ENCODE measurements at regions not wholly inside any gene's neighbourhood (a gene's known extent, or its start where the extent isn't known, plus 50 kb on each side); places are given as distances from the start of the nearest gene placed in this dataset.
A peak's percentile ranks its signal among the peaks of the same experiment; 100 is the strongest.

DNA sequence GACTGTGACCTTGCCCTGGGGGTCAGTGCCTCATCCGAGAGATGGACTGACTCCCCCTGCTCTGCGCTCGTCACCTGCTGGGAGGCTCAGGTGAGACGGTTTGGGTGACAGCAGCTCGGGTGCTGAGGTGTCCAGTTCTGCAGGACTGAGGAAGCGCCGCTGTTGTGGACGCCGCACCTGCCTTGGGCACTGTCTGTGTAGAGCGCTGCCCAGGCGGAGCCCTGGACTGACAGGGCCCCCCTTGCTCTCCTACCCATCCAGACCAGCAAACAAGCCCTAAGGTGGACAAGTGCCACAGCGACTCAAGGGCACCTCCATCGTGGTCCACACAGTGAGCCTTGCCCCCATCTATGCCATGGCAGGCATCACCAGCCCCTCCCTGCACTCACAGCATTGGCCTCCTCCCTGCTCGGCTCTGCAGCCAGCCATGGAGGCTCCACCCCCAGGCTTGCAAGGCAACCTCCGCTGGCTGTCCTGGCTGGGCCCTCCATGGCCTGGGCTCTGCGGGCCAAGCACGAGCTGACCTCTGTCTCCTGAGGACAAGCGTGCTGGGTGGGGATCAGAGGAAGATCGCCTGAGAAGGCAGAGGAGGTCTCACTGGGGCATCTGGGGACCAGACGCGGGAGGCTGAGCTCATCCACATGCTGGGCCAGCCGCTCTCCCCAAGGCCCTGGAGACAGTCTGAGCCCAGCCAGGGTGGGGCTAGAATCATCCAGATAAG is 87.1 kb upstream of the COL5A1 start:
- Mint-ChIP-seq H3K27me3 (peaks cover 9% of the 10 kb centered on the region), H3K9me3 (no peaks in the 10 kb centered on the region), H3K36me3 (peaks cover 2% of the 10 kb centered on the region), H3K27ac (no peak overlapping the region), H3K4me3 (no peak overlapping the region), H3K4me1 (peaks cover 0 to 5% (median 0%) of the 10 kb centered on the region in 3 donors)

GRCh38 chr9:134555094-134555650 is 86.4 kb upstream of the COL5A1 start:
- Mint-ChIP-seq H3K4me1 (peaks cover 0 to 5% (median 0%) of the 10 kb centered on the region in 3 donors), H3K36me3 (peaks cover 2% of the 10 kb centered on the region), H3K27me3 (peaks cover 9% of the 10 kb centered on the region), H3K9me3 (no peaks in the 10 kb centered on the region), H3K27ac (no peak overlapping the region), H3K4me3 (no peak overlapping the region)

GRCh38 chr9:134556531-134557068 is 85.0 kb upstream of the COL5A1 start:
- no peak overlapping the region for H3K4me3 Mint-ChIP-seq
- peaks cover 0 to 5% (median 0%) of the 10 kb centered on the region in 3 donors for H3K4me1 Mint-ChIP-seq
- no peaks in the 10 kb centered on the region for H3K9me3 Mint-ChIP-seq
- H3K27ac Mint-ChIP-seq, result no peak overlapping the region
- H3K27me3 Mint-ChIP-seq, result peaks cover 3% of the 10 kb centered on the region
- H3K36me3 Mint-ChIP-seq, result peaks cover 2% of the 10 kb centered on the region

- peaks cover 2% of the 10 kb centered on the region for H3K36me3 Mint-ChIP-seq
- no peaks in the 10 kb centered on the region for H3K9me3 Mint-ChIP-seq
- peaks cover 2% of the 10 kb centered on the region for H3K27me3 Mint-ChIP-seq
- H3K4me3 Mint-ChIP-seq, result no peak overlapping the region
- H3K27ac Mint-ChIP-seq, result peak overlapping the region in 1 of 3 donors; percentile 26
- H3K4me1 Mint-ChIP-seq, result peaks cover 0 to 5% (median 0%) of the 10 kb centered on the region in 3 donors
Observed at GRCh38 chr9:134557331-134557730, 84.3 kb upstream of the COL5A1 start.

DNA sequence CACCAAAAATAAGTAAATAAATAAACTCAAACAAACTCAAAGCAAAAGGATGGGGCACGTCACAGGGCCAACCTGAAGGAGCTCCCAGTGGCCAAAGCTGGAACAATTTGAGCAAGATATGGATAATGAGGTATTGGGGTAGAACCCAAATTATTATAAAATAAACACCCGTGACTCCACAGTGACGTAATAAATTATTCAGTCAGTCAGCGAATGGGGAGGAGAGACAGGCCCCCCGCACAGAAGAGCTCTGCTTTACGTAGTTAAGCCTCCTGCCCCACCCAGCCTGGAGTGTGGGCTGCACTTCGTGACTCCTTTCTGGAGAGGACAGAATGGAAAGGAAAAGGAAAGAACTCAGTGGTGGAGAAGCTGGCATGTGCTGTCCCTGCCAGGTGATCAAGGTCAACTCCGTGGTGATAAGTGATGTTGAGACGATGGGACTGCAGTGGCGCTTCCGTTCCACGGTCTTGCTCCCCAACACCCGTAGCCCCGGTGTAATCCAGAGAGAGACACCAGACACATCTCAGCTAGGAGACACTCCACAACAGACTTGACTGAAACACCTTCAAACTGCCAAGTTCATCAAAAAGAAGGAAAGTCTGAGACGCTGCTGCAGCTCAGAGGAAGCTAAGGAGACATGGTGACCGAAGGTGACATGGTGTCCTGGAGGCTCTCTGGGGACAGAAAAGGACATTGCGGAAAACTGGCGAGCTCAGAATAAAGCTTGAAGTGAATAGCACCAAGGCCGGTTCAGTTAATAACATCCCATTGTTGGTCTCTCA is 83.3 kb upstream of the COL5A1 start:
- H3K4me1 Mint-ChIP-seq, result peaks cover 0 to 5% (median 0%) of the 10 kb centered on the region in 3 donors
- H3K4me3 Mint-ChIP-seq, result no peak overlapping the region
- H3K36me3 Mint-ChIP-seq, result peaks cover 2% of the 10 kb centered on the region
- no peak overlapping the region for H3K27ac Mint-ChIP-seq
- H3K27me3 Mint-ChIP-seq, result peaks cover 2% of the 10 kb centered on the region
- peaks cover 4 to 5% (median 4%) of the 10 kb centered on the region in 3 donors for H3K9me3 Mint-ChIP-seq

- H3K27ac Mint-ChIP-seq, result no peak overlapping the region
- H3K9me3 Mint-ChIP-seq, result peaks cover 4 to 8% (median 5%) of the 10 kb centered on the region in 3 donors
- H3K36me3 Mint-ChIP-seq, result peaks cover 2% of the 10 kb centered on the region
- peaks cover 2% of the 10 kb centered on the region for H3K27me3 Mint-ChIP-seq
- peaks cover 0 to 5% (median 0%) of the 10 kb centered on the region in 3 donors for H3K4me1 Mint-ChIP-seq
- H3K4me3 Mint-ChIP-seq, result no peak overlapping the region
Observed at GRCh38 chr9:134559013-134559412, 82.6 kb upstream of the COL5A1 start.

DNA sequence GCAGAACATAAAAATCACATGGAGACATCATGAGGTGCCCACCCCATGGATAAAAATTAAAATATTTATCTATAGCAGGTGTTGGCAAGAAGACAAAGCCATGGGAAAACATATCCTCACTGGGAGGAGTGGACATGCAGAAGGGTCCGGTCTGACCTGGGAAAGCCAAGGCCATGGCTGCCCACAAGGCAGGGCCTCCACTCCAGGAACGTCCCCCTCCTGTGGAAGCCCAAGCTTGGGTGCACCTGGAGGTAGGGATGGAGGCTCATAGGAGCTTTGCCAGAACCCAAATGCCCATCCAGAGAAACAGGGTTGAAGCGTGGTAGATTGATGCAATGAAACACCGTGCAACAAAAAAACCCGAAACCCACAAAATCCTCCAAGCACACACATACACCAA is 81.4 kb upstream of the COL5A1 start:
- H3K27ac Mint-ChIP-seq, result no peak overlapping the region
- H3K4me1 Mint-ChIP-seq, result peaks cover 0 to 5% (median 0%) of the 10 kb centered on the region in 3 donors
- peaks cover 1% of the 10 kb centered on the region for H3K27me3 Mint-ChIP-seq
- peaks cover 2% of the 10 kb centered on the region for H3K36me3 Mint-ChIP-seq
- H3K4me3 Mint-ChIP-seq, result no peak overlapping the region
- peaks cover 4 to 8% (median 5%) of the 10 kb centered on the region in 3 donors for H3K9me3 Mint-ChIP-seq

DNA sequence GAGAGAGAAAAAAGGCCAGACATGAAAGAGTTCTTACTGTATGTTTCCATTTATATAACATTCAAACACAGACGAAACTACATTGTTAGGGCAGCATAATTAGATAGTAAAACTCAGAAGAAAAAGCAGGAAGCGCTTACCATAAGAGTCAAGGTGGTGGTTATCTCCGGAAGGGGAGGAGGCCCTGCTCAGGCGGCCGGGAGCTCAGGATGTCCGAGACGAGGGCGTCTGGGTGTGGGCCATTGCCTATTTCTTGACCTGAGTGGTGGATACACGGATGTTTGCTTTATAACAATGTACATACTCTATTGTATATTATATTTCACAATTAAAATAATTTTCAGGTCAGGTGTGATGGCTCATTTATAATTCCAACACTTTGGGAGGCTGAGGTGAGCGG is 80.9 kb upstream of the COL5A1 start:
- H3K36me3 Mint-ChIP-seq, result peaks cover 2% of the 10 kb centered on the region
- H3K27me3 Mint-ChIP-seq, result no peaks in the 10 kb centered on the region
- no peak overlapping the region for H3K27ac Mint-ChIP-seq
- H3K9me3 Mint-ChIP-seq, result peaks cover 4 to 8% (median 5%) of the 10 kb centered on the region in 3 donors
- H3K4me3 Mint-ChIP-seq, result no peak overlapping the region
- H3K4me1 Mint-ChIP-seq, result peaks cover 0 to 5% (median 0%) of the 10 kb centered on the region in 3 donors

DNA sequence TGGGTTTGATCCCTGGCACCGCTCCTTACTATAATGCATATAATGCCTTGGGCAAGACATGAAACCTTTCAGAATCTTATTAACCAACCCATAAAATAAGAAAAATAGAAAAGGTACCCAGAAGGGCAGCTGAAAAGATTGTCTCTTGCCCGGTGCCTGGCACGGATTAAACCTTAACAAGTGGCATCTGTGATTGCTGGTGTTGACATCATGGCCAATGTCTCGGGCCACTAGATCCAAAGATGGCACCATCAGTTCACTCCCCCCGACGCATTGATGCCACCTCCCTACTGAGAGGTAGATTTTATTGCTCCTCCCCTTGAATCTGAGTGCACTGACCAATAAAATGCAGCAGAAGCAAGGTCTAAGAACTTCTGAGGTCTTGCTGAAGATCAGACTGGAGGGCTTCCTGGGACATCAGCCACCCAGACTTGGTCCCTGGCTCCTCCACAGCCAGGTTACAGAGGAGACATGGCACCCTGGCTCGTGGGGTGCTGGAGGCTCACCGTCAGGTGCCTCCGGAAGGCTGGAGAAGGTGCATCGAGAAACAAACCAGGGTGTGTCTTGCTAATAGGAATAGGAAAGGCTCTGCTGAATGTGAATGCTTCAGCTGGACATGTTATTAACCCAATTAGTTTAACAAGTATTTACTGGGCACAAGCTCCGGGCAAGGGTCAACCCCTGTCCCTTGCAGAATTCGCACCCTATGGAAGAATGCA is 80.0 kb upstream of the COL5A1 start:
- Mint-ChIP-seq H3K9me3 (peaks cover 4 to 8% (median 5%) of the 10 kb centered on the region in 3 donors), H3K4me1 (peaks cover 0 to 5% (median 0%) of the 10 kb centered on the region in 3 donors), H3K27me3 (no peaks in the 10 kb centered on the region), H3K36me3 (peaks cover 2% of the 10 kb centered on the region), H3K27ac (no peak overlapping the region), H3K4me3 (no peak overlapping the region)

GRCh38 chr9:134562146-134562849 is 79.3 kb upstream of the COL5A1 start:
- H3K36me3 Mint-ChIP-seq, result no peaks in the 10 kb centered on the region
- H3K27me3 Mint-ChIP-seq, result no peaks in the 10 kb centered on the region
- peaks cover 5 to 13% (median 6%) of the 10 kb centered on the region in 3 donors for H3K9me3 Mint-ChIP-seq
- peaks cover 0 to 5% (median 0%) of the 10 kb centered on the region in 3 donors for H3K4me1 Mint-ChIP-seq
- H3K4me3 Mint-ChIP-seq, result no peak overlapping the region
- no peak overlapping the region for H3K27ac Mint-ChIP-seq

DNA sequence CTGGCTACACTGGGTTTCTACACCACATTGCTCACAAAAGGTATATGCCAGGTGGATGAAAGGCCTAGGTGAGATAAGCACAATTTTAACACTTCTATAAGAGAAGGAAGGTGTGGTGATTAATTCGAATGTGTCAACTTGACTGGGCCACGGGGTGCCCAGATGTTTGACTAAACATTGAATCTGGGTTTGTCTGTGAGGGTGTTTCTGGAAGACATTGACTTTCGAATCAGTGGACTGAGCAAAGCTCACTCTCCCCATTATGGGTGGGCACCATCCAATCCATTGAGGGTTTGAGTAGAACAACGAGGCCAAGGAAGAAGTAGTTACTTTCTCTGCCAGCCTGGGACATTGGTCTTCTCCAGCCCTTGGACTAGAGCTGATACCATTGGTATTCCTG is 78.2 kb upstream of the COL5A1 start:
- no peaks in the 10 kb centered on the region for H3K36me3 Mint-ChIP-seq
- H3K27ac Mint-ChIP-seq, result no peak overlapping the region
- peaks cover 0 to 3% (median 0%) of the 10 kb centered on the region in 3 donors for H3K4me1 Mint-ChIP-seq
- H3K9me3 Mint-ChIP-seq, result peaks cover 8 to 13% (median 9%) of the 10 kb centered on the region in 3 donors
- peaks cover 1% of the 10 kb centered on the region for H3K27me3 Mint-ChIP-seq
- no peak overlapping the region for H3K4me3 Mint-ChIP-seq

- Mint-ChIP-seq H3K36me3 (no peaks in the 10 kb centered on the region), H3K4me3 (no peak overlapping the region), H3K27me3 (peaks cover 1% of the 10 kb centered on the region), H3K4me1 (peaks cover 0 to 3% (median 0%) of the 10 kb centered on the region in 3 donors), H3K27ac (no peak overlapping the region), H3K9me3 (peaks cover 8 to 13% (median 9%) of the 10 kb centered on the region in 3 donors)
Observed at GRCh38 chr9:134564431-134565170, 77.0 kb upstream of the COL5A1 start.

GRCh38 chr9:134565316-134565915 is 76.2 kb upstream of the COL5A1 start:
- H3K27me3 Mint-ChIP-seq, result peaks cover 3% of the 10 kb centered on the region
- H3K27ac Mint-ChIP-seq, result no peak overlapping the region
- H3K4me3 Mint-ChIP-seq, result no peak overlapping the region
- peaks cover 2 to 7% (median 3%) of the 10 kb centered on the region in 3 donors for H3K4me1 Mint-ChIP-seq
- H3K9me3 Mint-ChIP-seq, result peaks cover 8 to 13% (median 9%) of the 10 kb centered on the region in 3 donors
- no peaks in the 10 kb centered on the region for H3K36me3 Mint-ChIP-seq
